Glomerular visceral epithelial cell (primary cell): ENCODE measurements at regions not wholly inside any gene's neighbourhood (a gene's known extent, or its start where the extent isn't known, plus 50 kb on each side); places are given as distances from the start of the nearest gene placed in this dataset.
"Not testable (repeated sequence)": the region's sequence is repeated elsewhere in the genome, so short reads cannot be mapped to it uniquely, and the experiment has no call there.

Experiments
- DNase-seq: peaks from one replicate; pipeline ENCODE4 v3.0.0-alpha.2; 2016; ENCODE audit errors: extremely low spot score

DNA sequence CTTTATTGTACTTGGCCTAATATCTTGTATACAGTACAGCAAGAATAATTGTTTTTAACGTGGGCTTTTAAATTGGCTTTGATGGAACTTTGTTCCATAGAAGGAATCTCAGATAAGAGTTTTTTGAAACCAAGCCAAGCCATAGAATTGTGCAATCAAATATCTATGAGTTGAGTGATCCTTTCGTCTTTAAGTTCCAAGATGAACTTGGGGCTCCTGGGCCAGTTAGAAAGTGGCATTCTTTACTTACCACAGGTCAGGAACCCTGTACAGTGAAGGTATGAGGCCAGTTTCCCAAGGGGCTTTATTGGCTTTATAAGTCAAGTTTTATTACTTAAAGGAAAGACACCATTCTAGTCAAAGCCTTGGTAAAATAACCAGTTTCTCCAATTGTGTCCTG is 2104.2 kb downstream of the PCDH7 start:
- DNase-seq: no peak

DNA sequence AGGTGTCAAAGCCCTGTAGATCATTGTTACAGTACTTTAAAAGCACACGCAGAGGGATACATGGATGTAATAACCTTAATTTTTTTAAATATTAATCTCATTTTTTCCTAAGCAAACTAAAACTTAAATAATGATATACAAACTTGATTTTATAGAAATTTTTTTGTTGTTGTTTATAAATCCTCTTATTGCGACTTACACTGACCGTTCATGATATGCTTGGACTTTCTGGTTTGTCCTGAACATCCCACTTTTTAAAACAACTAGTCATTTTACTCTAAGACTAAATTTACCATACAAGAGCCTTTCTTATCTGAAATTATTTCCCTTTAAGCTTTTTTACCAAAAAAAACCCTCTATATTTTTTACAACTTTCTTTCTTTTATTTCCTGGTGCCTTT is 2106.0 kb downstream of the PCDH7 start:
- no peak for DNase-seq

DNA sequence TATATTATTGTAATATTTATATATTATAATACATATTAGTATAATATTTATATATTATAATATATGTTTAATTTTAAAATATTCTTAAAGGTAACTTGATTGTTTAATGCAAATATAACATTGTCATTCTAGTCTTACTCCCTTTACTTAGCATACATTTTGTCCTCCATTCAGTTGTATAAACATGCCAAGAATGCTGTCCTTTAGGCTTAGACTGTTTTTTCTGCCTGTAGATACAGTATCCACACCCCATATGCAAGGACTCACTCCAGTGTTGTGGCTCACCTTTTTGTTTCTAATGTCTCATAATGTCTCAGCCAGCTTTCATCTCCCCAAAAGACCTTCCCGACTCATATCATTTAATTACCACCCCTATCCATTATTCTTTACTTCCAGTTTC is 2110.0 kb downstream of the PCDH7 start:
- no peak for DNase-seq

DNA sequence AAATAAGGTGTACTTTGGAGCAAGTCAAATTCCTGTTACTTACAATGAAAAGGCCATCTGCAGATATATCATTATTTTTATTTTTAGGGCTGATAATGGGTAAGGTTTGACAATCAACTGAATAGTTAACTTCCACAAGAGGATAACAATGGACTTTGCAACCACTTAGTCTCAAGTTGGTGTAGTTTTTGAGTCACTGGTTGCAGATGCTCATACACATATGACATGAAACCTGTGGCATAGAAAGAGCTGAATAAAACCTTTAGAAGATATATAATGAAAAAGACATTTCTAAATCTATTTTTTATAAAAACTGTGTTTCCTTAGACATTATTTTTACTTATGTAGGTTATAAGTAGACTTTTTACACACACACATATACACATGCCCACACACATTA is 2110.9 kb downstream of the PCDH7 start:
- no peak for DNase-seq

DNA sequence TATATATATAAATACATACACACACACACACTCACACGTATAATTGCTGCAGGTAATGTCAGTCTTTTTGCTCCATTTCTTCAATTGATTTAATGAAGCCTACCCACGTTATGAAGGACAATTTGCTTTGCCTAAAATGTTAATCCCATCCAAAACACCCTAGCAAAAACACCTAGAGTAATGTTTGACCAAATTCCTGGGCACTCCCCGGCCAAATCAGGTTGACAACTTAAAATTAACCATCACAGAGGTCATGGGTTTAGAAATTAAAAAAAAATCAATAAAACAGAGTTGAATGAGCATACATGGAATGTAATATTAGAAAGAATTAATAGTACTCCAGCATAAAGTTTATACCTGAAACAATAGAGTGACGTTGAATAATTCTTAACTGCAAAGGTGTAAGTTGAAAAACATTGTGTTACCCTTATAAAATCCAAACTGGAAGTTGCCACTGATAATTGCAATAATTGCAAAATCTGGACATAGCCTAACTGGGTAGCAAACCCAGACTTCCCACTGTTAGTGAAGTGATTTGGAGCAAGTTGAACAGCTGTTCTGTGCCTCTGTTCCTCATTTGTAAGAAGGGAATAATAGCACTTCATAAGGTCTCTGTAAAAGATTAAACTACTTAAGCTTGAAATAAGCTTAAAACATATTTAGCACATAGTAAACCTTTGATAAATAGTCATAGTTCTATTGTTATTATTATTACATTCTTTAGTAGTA is 2120.5 kb downstream of the PCDH7 start:
- DNase-seq: no peak

DNA sequence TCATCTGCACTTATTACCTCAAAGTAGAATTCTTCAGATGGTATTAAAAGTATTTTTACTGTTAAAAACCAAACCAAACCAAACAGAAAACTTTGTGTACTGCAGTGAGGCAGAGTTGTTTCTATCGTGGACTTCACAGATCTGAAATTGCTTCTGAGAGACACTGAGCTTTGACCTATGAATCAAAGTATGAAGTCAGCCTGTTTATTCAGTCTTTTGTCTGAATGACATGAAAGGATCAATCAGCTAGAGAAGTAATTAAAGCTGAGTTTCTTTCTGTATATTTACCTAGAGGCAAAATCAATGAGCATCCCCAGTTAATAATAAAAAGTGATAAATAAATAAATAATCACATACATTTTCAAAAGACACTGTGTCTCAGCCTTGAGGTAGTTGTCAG is 2121.0 kb downstream of the PCDH7 start:
- no peak for DNase-seq

DNA sequence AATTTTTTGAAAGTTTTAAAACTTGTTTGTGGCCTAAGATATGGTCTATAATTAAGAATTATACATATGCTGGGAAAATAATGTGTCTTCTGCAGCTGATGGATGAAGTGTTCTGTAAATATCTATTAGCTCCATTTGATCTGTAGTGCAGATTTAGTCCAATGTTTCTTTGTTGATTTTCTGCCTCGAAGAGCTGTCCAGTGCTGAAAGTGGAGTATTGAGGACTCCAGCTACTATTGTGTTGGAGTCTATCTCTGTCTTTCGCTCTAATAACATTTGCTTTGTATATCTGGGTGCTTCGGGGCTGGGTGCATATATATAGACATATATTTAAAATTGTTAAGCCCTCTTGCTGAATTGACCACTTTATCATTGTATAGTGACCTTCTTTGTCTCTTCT is 2127.3 kb downstream of the PCDH7 start:
- peak; percentile 5 for DNase-seq

DNA sequence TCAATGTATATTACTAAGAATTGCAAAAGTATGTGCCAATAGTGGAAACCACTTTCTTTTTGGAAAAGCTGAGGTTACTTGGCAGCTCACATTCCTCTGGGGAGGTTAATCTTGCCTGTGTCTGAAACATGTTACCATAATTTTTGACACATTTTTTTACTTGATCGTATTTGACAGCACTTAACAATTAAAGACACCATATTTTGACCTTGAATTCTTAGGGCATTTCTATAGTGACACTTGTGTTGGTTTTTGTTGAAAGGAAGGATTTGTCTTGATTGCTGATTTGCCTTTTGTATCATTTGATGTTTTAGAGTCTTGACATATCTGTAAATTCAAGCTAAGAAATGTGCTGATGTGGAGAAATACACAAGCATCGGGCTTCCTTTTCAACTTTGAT is 2135.5 kb downstream of the PCDH7 start:
- no peak for DNase-seq

DNA sequence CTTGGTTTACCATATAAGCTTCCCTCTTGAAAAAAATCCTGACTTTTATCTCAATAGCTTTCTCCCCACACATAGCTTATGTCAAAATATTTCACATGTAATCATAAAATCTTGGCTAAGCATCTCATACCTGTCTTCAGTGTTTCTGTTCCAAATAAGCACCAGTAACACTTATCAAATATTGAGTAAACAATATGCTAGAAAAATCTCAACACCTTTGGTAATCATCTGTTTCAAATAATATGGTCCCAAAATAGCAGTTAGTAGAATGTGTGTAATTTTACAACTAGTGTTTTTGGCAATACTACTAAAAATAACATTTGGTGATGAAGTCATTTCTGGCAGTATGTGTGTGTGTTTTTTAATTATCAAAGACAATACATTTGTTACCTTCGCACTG is 2138.2 kb downstream of the PCDH7 start:
- no peak for DNase-seq

DNA sequence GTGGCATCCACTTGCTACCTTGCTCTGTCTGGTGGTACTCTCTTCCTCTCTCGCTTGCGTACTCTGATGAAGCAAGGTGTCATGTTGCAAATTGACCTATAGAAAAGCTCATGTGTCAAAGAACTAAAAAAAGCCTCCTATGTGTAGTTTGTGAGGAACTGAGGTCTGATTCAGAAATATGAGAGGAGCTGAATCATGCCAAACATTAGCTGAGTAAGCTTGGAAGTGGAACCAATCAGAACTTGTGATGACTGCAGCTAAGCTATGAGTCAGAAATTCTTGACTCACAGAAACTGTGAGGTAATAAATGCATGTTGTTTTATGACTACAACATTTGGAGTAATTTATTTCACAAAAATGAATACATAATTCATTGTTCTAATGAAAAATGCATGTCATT is 2138.8 kb downstream of the PCDH7 start:
- DNase-seq: peak; percentile 37

DNA sequence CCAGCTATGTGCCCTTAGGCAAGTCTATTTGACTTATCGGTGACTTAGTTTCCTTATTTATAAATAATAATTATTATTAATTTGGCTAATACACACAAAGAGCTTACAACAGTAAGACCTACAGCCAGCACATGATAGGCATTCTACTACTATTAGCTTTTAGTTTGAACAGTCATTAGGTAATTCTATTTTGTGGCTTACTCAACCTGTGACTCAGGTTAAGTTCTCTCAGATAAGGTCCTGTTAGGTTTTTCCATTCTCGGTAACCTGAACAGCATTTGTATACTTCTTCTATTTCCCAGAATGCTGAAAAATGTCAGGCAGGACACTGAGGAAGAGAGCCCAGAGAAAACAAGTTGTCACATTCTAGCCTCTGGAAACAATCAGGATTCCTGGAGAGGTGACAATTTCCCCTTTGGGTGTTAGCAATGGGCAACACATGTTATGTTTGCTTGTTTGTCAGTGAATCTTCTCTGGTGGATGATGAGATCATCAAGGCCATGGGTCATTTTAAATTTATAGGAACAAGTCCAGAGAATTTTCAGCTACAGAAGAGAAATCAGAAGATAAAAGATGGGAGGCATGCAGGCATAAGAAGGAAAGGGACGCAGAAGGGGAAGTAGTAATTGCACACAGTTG is 2144.7 kb downstream of the PCDH7 start:
- no peak for DNase-seq

DNA sequence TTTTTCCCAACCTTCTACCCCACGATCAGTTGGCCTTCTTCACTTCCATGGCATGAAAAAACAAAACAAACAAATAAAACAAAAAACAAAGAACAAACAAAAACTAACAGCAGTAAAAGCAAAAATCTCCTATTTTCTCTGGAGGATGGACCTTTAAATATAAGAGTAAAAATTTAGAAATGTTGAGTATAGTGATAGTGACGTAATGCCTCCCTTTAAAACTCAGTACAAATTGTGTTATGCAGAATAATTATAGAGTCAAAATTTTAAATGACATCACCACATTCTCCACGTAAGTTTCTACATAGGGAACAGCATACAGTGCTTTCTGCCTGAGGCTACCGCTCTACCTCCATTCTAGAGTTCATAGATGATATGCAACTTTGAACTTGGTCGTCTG is 2156.4 kb downstream of the PCDH7 start:
- DNase-seq: no peak

DNA sequence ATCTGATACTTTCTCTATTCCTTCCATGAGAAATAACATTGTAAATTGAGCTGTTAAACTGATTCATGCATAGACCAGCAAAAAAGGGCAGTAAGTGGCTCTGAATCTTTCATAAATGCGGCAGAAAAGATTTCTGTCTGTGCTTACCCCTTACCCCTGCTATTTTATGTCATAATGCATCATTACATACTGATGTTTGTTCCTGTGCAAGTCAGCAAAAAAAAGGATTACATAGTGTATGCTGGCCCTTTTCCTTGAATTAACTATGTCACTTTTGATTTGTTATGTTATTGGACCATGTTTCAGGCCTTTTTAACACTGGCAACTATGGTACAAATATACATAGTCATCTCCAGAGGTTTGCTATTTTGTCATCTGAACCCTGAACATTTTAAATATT is 2159.7 kb downstream of the PCDH7 start:
- no peak for DNase-seq

DNA sequence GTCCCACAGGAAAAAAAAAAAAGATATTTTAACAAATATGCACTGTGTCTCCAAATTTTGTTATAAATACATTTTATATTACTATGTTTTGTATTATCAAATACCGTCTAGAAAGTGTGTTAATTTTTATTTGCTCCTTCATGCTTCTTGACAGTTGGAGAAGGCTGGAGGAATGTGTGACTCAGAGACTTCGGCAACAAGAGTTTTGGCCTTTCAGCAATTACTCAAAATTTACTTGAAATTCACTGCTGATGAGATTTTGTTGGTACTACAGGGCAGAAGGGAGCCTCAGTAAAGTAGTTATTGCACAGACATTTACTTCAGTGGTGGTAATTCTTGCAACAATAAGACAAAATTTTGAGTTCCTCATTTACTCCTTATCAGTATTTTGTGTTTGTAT is 2164.0 kb downstream of the PCDH7 start:
- peak; percentile 8 for DNase-seq

DNA sequence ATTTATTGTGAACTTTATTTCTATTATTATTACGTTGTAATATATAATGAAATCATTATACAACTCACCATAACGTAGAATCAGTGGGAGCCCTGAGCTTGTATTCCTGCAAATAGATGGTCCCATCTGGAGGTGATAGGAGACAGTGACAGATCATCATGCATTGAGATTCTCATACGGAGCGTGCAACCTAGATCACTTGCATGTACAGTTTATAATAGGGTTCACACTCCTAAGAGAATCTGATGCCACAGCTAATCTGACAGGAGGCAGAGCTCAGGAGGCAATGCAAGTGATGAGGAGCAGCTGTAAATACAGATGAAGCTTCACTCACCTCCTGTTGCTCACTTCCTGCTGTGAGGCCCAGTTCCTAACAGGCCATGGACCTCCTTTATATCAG is 2170.2 kb downstream of the PCDH7 start:
- no peak for DNase-seq

DNA sequence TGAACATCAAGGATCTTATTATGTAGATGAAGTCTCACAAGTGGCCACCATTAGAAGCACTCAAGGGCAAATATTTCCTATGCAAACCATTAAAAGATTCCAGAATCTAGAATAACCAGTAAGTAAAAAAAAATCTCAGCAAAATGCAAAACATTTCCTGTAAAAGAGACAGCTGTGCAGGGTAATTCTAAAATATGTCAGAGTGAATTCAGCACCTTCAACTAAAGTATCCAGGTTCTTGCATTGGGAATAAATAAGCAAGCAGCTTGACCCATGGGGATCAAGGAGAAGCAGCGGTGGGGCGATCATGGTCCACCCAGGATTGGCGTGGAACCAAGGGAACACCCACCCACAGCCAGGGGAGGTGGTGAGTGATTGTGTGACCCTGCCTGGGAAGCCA is 2188.9 kb downstream of the PCDH7 start:
- DNase-seq: no peak

DNA sequence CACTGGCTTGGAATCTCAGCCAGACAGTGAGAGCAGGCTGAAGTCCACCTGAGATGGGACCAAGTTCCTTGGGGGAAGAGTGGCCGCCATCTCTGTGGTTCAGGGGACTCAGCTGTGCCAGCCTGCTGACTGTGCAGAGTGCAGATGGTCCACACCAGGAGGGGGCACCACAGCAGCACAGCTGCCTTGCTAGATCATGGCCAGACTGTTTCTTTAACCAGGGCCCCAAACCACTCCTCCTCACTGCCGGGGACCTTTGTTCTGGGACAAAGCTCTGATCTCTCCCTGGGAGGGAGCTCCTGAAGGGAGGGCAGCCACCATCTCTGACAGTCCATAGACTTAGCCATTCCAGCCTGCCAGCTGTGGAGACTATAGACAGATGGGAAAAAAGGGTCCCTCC is 2189.6 kb downstream of the PCDH7 start:
- no peak for DNase-seq

DNA sequence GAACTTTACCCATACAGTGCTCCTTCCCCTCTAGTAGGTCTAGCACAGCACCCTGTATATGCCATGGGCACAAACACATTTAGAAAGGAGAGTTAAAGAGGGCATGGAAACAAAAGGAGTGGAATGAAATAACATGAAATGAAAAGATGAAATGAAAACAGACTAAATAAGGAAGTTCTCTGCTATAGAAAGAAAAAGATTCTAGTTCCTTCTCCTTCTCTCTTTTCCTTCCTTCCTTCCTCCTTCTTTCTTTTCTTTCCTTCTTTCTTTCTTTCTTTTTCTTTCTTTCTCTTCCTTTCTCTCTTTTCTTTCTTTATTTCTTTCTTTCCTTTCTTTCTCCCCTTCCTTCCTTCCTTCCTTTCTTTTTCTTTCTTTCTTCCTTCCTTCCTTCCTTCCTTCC is 2197.4 kb downstream of the PCDH7 start:
- DNase-seq: no peak

DNA sequence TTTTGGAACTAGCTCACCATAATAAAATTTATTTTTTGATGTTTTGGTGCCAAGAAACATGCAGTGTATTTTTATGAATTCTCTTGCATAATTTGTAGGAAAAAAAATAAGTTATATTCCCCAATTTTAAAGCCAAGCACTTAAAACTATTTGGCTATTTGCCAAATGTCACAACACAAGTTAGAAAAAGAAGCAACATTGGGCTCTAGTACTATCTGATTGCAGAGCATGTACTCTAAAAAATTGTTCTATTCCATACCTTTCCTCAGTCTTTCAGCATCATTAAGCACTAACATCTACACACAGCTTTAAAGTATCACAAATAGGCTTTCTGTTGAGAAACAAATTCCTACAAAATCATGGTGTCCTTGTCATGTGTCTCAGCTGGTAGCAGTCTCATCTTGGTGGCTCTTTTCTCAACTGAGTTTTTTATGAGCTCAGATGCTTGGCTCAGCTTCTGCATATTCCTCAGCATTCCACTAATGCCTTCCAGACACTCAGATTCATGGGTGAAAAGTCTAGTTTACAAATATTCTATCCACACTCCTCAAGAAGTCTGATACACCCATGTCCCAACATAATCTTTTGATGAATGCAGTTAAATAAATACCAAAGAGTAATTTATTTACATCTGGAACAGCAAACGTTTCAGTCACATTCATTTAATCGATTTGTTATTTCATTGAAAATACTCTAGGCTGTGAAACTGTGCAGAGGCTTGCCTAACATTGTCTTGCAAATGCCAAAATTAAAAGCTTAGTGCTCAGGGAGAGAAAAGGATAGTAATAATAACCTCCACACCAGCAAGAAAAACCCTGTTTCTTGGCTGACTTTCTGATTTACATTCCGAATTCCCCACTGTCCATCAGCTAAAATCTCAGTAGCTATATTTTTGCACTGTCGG is 2209.9 kb downstream of the PCDH7 start:
- no peak for DNase-seq

DNA sequence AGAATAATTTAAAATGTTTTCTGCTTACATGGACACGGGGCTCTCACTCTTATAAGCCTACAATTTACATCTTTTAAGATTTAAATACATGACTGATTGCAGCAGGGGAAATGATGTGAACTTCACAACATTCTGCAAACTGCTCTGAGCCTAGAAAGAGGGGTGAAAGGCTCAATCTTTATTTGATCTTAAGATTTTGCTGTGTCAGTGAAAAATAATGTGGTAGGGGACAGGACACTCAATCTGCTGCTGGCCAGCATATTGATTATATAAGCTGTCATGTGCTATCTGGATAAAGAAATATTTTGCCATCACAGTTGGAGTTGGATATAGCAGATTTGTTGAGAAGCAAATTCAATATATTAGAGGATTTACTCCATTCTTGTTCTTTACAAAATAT is 2210.5 kb downstream of the PCDH7 start:
- DNase-seq: no peak

DNA sequence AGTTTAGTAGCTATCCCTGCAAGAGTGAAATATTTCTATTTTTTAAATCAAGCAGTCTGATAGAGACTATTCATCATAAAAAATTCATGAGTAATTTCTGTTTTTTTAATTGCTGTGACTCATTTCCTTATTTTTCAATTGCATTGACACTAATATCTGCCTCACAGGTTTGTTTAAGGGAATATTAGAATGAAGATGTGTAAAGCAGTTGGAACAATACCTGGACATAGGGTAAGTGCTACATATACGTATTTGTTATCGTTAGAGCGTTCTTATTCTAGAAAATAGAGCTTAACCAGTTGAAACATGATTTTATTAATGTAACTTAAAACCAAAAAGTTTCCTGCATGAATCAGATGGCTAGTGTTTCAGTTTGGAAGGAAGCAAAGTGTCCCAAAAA is 2211.3 kb downstream of the PCDH7 start:
- DNase-seq: no peak

DNA sequence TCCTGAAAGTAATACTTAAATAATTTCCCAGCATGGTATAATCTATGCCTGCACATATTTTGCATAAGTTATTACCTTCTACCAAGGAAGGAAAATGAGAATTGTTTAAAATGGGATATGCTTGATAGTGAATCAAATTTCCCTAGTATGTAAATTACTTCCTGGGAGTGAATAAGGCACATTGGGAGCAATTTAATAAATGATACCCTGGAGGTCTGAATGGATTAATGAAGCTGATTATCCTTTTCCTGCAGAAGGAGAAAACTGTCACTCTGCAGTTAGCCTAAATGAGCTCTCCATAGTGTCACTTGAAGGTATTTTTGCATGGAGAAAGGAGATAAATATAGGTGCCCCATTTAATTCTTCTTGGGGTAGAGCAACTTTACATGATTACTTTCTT is 2212.0 kb downstream of the PCDH7 start:
- DNase-seq: no peak

DNA sequence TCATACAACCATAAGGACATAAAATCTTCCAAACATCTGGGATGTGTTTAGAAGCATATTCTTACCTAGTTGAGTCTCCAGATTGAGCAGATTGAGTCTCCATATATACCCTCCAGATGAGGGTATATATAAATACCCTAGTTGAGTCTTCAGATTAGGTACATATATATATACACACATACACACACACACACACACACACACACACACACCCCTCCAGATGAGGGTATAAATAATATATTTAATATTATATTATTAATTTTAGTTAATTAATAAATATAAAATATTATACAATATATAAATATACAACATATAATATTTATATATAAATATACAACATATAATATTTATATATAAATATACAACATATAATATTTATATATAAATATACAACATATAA is 2219.1 kb downstream of the PCDH7 start:
- DNase-seq: not testable (repeated sequence)
